KMS-11 (cell line): ENCODE measurements at regions not wholly inside any gene's neighbourhood (a gene's known extent, or its start where the extent isn't known, plus 50 kb on each side); places are given as distances from the start of the nearest gene placed in this dataset.

Experiments
- H2AFZ ChIP-seq: fragments of 200-600 bp; sonication (generic); 2 replicates; pipeline ENCODE4 v1.6.1; 2016; ENCODE audit warnings: antibody characterized with exemption, mixed run types, low read depth
- H3K27ac ChIP-seq: fragments of 200-600 bp; sonication (generic); 2 replicates; pipeline ENCODE4 v1.6.1; 2016; ENCODE audit warnings: mild to moderate bottlenecking, mixed run types
- H3K27me3 ChIP-seq: fragments of 200-600 bp; sonication (generic); 2 replicates; pipeline ENCODE4 v1.6.1; 2017; ENCODE audit warnings: mild to moderate bottlenecking, low read depth, mixed run types, moderate library complexity; ENCODE audit not compliant: insufficient read depth
- H3K36me3 ChIP-seq: fragments of 200-600 bp; sonication (generic); 2 replicates; pipeline ENCODE4 v1.6.1; 2017; ENCODE audit warnings: mild to moderate bottlenecking, mixed run types; ENCODE audit not compliant: insufficient read depth
- H3K4me1 ChIP-seq: fragments of 200-600 bp; sonication (generic); 2 replicates; pipeline ENCODE4 v1.6.1; 2016; ENCODE audit warnings: mild to moderate bottlenecking, low read depth, mixed run types; ENCODE audit not compliant: poor library complexity, severe bottlenecking
- H3K4me2 ChIP-seq: fragments of 200-600 bp; sonication (generic); 2 replicates; pipeline ENCODE4 v1.7.0; 2016; ENCODE audit warnings: mild to moderate bottlenecking, mixed run types
- H3K4me3 ChIP-seq: fragments of 200-600 bp; sonication (generic); IDR thresholded peaks from 2 replicates; pipeline ENCODE4 v1.6.1; 2017; ENCODE audit warnings: low read depth, low read length, mixed read lengths; ENCODE audit not compliant: insufficient read depth
- H3K79me2 ChIP-seq: fragments of 200-600 bp; sonication (generic); 2 replicates; pipeline ENCODE4 v1.6.1; 2016; ENCODE audit warnings: low read depth, mixed run types; ENCODE audit not compliant: insufficient read depth
- H3K9ac ChIP-seq: fragments of 200-600 bp; sonication (generic); 2 replicates; pipeline ENCODE4 v1.6.1; 2016; ENCODE audit warnings: mild to moderate bottlenecking, mixed run types
- H4K20me1 ChIP-seq: fragments of 200-600 bp; sonication (generic); 2 replicates; pipeline ENCODE4 v1.6.1; 2016; ENCODE audit warnings: mild to moderate bottlenecking, mixed run types; ENCODE audit not compliant: insufficient read depth
- TF ChIP-seq, protein P1 (sequence below): fragments of 200-600 bp; sonication (generic); conservative IDR thresholded peaks from 2 replicates; pipeline ENCODE4 v1.6.1; 2017; ENCODE audit warnings: low read depth, mild to moderate bottlenecking, antibody characterized with exemption, low read length, moderate library complexity, mixed read lengths

DNA sequence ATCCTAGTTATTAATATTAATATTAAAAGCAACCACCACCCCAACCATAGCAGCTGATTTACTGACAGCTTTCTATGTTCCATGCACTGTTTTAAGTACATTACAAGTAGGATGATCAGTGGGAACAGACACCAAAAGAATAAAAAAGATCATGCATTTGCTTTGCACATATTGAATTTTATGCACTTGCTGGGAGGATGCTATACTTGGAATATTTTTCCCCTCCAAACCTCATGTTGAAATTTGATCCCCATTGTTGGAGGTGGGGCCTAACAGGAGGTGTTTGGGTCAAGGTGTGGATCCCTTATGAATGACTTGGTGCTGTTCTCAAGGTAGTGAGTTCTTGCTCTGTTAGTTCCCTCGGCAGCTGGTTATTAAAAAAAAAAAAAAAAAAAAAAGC lies 178.9 kb upstream of the MYLIP start:
- Histone ChIP-seq H3K4me2 (no peak overlapping the region), H4K20me1 (no peaks in the 10 kb centered on the region), H2AFZ (no peak overlapping the region), H3K27ac (no peak overlapping the region), H3K27me3 (no peaks in the 10 kb centered on the region), H3K36me3 (no peaks in the 10 kb centered on the region), H3K4me3 (no peak overlapping the region), H3K79me2 (no peaks in the 10 kb centered on the region), H3K4me1 (no peaks in the 10 kb centered on the region), H3K9ac (no peak overlapping the region)
- TF ChIP-seq, protein P1, sequence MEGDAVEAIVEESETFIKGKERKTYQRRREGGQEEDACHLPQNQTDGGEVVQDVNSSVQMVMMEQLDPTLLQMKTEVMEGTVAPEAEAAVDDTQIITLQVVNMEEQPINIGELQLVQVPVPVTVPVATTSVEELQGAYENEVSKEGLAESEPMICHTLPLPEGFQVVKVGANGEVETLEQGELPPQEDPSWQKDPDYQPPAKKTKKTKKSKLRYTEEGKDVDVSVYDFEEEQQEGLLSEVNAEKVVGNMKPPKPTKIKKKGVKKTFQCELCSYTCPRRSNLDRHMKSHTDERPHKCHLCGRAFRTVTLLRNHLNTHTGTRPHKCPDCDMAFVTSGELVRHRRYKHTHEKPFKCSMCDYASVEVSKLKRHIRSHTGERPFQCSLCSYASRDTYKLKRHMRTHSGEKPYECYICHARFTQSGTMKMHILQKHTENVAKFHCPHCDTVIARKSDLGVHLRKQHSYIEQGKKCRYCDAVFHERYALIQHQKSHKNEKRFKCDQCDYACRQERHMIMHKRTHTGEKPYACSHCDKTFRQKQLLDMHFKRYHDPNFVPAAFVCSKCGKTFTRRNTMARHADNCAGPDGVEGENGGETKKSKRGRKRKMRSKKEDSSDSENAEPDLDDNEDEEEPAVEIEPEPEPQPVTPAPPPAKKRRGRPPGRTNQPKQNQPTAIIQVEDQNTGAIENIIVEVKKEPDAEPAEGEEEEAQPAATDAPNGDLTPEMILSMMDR = no peak

DNA sequence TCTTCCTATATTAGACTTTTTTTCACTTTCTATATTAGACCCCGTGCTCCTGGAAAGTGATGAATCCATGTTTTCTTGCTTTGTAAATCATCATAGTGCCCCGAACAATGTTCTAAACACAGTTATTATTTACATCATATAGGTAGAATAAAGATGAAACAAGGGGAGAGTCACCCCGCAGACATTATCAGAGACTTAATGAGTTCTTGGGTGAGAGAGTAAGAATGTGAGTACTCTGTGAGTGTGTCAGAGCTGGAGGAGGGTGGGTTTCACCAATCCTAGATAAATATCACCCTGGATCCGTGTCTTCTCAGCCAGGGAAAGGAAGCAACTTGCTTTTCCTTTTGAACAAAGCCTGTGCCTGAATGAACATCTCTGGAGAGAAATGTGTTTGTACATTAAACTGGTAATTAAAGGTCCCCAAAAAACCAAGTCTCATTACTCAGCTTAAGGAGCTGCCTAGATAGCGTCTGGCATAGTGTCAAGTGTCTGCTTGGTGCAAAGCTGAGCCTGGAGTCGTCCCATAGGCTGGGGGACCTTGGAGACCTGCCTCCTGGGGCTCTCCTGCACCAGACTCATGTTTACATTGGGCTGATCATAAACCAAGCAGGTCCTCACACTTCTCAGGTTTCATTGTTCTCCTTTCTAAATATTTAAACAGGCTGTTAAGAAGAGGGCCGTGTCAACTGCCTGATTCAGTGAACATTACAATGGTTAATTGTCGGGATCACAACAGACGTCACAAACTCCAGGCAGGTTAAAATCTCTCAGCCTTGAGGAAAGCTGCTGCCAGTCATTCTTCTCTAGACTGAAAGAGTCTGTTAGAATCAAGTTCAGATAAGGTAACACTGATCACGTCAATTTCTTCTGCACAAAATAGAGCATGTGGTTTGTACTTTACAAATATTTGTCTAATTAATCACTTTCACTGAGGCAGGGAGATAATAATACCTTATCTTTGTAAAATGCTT lies 179.7 kb upstream of the MYLIP start:
- no peaks in the 10 kb centered on the region for H3K27me3 ChIP-seq
- H3K79me2 ChIP-seq = no peaks in the 10 kb centered on the region
- H3K4me2 ChIP-seq = no peak overlapping the region
- TF ChIP-seq, protein P1 = no peak
- no peak overlapping the region for H2AFZ ChIP-seq
- H4K20me1 ChIP-seq = no peaks in the 10 kb centered on the region
- H3K9ac ChIP-seq = no peak overlapping the region
- no peak overlapping the region for H3K27ac ChIP-seq
- H3K36me3 ChIP-seq = no peaks in the 10 kb centered on the region
- no peaks in the 10 kb centered on the region for H3K4me1 ChIP-seq
- H3K4me3 ChIP-seq = no peak overlapping the region

DNA sequence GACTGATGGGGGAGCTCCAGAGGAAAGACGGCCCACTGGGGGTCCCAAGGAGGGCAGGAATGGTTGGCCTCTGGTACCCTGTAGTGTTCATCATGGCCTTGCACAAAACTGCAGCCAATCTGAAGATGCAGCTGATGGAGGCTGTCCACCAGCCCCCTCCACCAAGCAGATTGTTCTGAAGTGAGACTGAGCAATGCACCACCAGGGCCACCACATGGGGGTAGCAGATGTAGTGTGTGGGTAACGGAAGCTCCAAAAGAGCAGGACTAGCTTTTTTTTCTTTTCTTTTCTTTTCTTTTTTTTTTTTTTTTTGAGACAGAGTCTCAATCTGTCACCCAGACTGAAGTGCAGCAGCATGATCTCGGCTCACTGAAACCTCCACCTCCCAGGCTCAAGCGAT lies 181.0 kb upstream of the MYLIP start:
- Histone ChIP-seq H3K27ac (no peak overlapping the region), H2AFZ (no peak overlapping the region), H3K36me3 (no peaks in the 10 kb centered on the region), H3K4me2 (no peak overlapping the region), H3K4me3 (no peak overlapping the region), H3K79me2 (no peaks in the 10 kb centered on the region), H3K27me3 (no peaks in the 10 kb centered on the region), H3K4me1 (no peaks in the 10 kb centered on the region), H3K9ac (no peak overlapping the region), H4K20me1 (no peaks in the 10 kb centered on the region)
- TF ChIP-seq, protein P1 = no peak

DNA sequence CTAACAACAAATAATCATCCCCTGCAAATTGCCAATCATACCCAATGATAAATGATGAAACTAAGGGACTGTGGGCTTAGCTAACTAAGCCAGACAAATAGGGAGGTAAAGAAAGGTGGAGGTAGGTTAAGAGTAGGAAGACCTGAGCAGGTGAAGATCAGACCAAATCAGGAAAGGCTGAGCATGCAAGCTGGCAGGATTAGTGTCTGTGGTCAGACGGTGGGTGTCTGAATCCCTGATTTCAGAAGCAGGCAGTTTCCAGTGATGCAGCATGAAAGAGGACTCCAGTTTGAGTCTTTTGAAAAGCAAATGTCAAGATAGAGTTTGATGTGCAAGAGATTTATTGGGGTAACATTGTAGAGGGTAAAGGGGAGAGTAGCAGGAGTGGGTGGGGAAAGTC lies 181.4 kb upstream of the MYLIP start:
- Histone ChIP-seq H3K4me1 (no peaks in the 10 kb centered on the region), H3K4me2 (no peak overlapping the region), H3K27ac (no peak overlapping the region), H2AFZ (no peak overlapping the region), H3K9ac (no peak overlapping the region), H4K20me1 (no peaks in the 10 kb centered on the region), H3K36me3 (no peaks in the 10 kb centered on the region), H3K79me2 (no peaks in the 10 kb centered on the region), H3K4me3 (no peak overlapping the region), H3K27me3 (no peaks in the 10 kb centered on the region)
- TF ChIP-seq, protein P1 = no peak
